PC-9 (cell line): ENCODE measurements at regions not wholly inside any gene's neighbourhood (a gene's known extent, or its start where the extent isn't known, plus 50 kb on each side); places are given as distances from the start of the nearest gene placed in this dataset.

ENCODE experiments used
- BruUV-seq: library from RNA; stranded (reverse); fragments of 400-500 nt; replicated peaks from 2 replicates; lab custom pipeline; 2021; lab: Mats Ljungman, UMichigan
- CTCF ChIA-PET: fragments of 300-600 bp; sonication (Branson Sonifier 250); formaldehyde crosslinking; loops from one replicate; lab custom pipeline; 2022; ENCODE audit warnings: antibody characterized with exemption; lab: Charles Lee
- POLR2A ChIA-PET: fragments of 300-600 bp; sonication (Branson Sonifier 250); formaldehyde crosslinking; loops from one replicate; lab custom pipeline; 2022; ENCODE audit warnings: antibody characterized with exemption; ENCODE audit not compliant: unreplicated experiment; lab: Charles Lee
- DNase-seq, 2 experiments: peaks; one replicate each; pipeline versions ENCODE4 v3.0.0 to v3.0.0-alpha.2; 2015 to 2022; ENCODE audit warnings: mixed read lengths in 1 of 2
- H2AFZ ChIP-seq: fragments of 200-600 bp; sonication (generic); 2 replicates; pipeline ENCODE4 v1.8.1; 2017; ENCODE audit warnings: antibody characterized with exemption
- H3F3A ChIP-seq: fragments of 200-600 bp; sonication (generic); 2 replicates; pipeline ENCODE4 v1.8.1; 2017; ENCODE audit warnings: antibody characterized with exemption, mild to moderate bottlenecking, low read depth; ENCODE audit not compliant: insufficient read depth
- H3K27ac ChIP-seq: fragments of 200-600 bp; sonication (generic); 2 replicates; pipeline ENCODE4 v1.6.1; 2016; ENCODE audit warnings: mixed run types
- H3K27me3 ChIP-seq: fragments of 200-600 bp; sonication (generic); 2 replicates; pipeline ENCODE4 v1.6.1; 2016; ENCODE audit warnings: low read depth, mixed run types; ENCODE audit not compliant: insufficient read depth
- H3K36me3 ChIP-seq: fragments of 200-600 bp; sonication (generic); 2 replicates; pipeline ENCODE4 v1.6.1; 2016; ENCODE audit warnings: low read depth, mixed run types
- H3K4me1 ChIP-seq: fragments of 200-600 bp; sonication (generic); replicated peaks from 2 replicates; pipeline ENCODE4 v1.6.1; 2016; ENCODE audit warnings: mixed run types; ENCODE audit not compliant: insufficient read depth
- H3K4me2 ChIP-seq: fragments of 200-600 bp; sonication (generic); 2 replicates; pipeline ENCODE4 v1.6.1; 2017; ENCODE audit warnings: mixed run types
- H3K4me3 ChIP-seq: fragments of 200-600 bp; sonication (generic); 2 replicates; pipeline ENCODE4 v1.6.1; 2016; ENCODE audit warnings: mixed run types
- H3K79me2 ChIP-seq: fragments of 200-600 bp; sonication (generic); 2 replicates; pipeline ENCODE4 v1.6.1; 2017; ENCODE audit warnings: low read depth, mixed run types
- H3K9me2 ChIP-seq: fragments of 200-600 bp; sonication (generic); 2 replicates; pipeline ENCODE4 v1.8.1; 2017; ENCODE audit warnings: mild to moderate bottlenecking; ENCODE audit not compliant: insufficient read depth
- H3K9me3 ChIP-seq: fragments of 200-600 bp; sonication (generic); 2 replicates; pipeline ENCODE4 v1.8.1; 2016; ENCODE audit warnings: low read depth; ENCODE audit not compliant: insufficient read depth
- H4K20me1 ChIP-seq: fragments of 200-600 bp; sonication (generic); 2 replicates; pipeline ENCODE4 v1.8.1; 2017; ENCODE audit not compliant: insufficient read depth
- EZH2 ChIP-seq: fragments of 200-600 bp; sonication (generic); IDR thresholded peaks from 2 replicates; pipeline ENCODE4 v1.8.0; 2017; ENCODE audit warnings: antibody characterized with exemption, low read depth
- intact Hi-C: fragments of 100-400 bp; cut with micrococcal nuclease; formaldehyde crosslinking; loops from one replicate; pipeline ENCODE4 v1.10.0; 2022; ENCODE audit not compliant: unreplicated experiment
- TF ChIP-seq, protein P1 (sequence below): fragments of 200-600 bp; sonication (generic); conservative IDR thresholded peaks from 2 replicates; pipeline ENCODE4 v1.6.1; 2017; ENCODE audit warnings: mixed run types, antibody characterized with exemption, mild to moderate bottlenecking, moderate library complexity

DNA sequence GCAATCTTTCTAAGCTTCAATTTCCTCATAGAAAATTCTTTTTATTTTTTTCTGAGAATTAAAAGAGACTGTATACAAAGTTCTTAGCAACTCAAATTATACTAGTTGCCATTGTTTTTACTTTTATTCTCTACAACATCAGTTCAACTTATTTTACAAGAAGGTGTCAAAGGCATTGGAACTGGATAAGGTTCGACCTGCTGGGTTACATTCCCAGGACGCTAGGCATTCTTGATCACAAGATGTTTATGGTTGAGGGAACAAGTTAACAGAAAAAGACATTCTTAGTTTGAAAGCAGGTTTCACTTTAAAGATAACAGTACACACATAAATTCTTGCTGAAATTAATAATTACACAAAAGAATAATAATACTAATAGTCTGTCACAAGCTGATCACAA, 163.5 kb upstream of the SNX2 start:
- no peak overlapping the region for H3K4me3 ChIP-seq
- no peaks in the 10 kb centered on the region for H3F3A ChIP-seq
- H3K36me3 ChIP-seq = no peaks in the 10 kb centered on the region
- peak in 1 of 2 experiments; percentile 74 for DNase-seq
- CTCF ChIA-PET = no interaction called here
- no peaks in the 10 kb centered on the region for H3K79me2 ChIP-seq
- no peak overlapping the region for H3K27ac ChIP-seq
- intact Hi-C loops = no loop called here
- H2AFZ ChIP-seq = no peak overlapping the region
- no peak for TF ChIP-seq EZH2
- TF ChIP-seq, protein P1, sequence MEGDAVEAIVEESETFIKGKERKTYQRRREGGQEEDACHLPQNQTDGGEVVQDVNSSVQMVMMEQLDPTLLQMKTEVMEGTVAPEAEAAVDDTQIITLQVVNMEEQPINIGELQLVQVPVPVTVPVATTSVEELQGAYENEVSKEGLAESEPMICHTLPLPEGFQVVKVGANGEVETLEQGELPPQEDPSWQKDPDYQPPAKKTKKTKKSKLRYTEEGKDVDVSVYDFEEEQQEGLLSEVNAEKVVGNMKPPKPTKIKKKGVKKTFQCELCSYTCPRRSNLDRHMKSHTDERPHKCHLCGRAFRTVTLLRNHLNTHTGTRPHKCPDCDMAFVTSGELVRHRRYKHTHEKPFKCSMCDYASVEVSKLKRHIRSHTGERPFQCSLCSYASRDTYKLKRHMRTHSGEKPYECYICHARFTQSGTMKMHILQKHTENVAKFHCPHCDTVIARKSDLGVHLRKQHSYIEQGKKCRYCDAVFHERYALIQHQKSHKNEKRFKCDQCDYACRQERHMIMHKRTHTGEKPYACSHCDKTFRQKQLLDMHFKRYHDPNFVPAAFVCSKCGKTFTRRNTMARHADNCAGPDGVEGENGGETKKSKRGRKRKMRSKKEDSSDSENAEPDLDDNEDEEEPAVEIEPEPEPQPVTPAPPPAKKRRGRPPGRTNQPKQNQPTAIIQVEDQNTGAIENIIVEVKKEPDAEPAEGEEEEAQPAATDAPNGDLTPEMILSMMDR = no peak
- no peaks in the 10 kb centered on the region for H4K20me1 ChIP-seq
- H3K4me1 ChIP-seq = no peaks in the 10 kb centered on the region
- 0 out of 2 replicates have a peak overlapping the region, but pooled peaks have one; percentile 6 for H3K4me2 ChIP-seq
- H3K27me3 ChIP-seq = no peaks in the 10 kb centered on the region
- POLR2A ChIA-PET = no interaction called here
- H3K9me3 ChIP-seq = no peaks in the 10 kb centered on the region
- H3K9me2 ChIP-seq = no peaks in the 10 kb centered on the region
- BruUV-seq = no TSS peak

DNA sequence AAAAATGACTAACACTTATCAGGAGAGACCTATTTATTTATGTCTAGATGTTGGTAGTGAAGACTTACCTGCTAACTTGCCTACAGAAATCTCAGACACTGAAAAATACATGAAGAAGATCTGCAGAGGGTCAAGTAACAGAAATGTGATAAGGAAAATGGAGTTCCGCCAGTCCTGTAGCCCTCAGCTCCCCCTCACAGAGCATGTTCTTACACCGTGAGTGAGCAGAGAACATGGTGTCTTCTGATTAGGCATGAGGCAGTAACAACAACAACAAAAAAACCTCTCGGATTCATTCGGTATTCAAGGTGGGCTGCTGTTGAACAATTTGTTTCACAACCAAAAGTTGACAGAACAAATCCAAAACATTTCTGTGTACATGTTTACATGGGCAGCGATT, 162.0 kb upstream of the SNX2 start:
- Histone ChIP-seq H3K4me3 (no peak overlapping the region), H3F3A (no peaks in the 10 kb centered on the region), H3K4me2 (no peak overlapping the region), H3K36me3 (no peaks in the 10 kb centered on the region), H4K20me1 (no peaks in the 10 kb centered on the region), H3K27ac (no peak overlapping the region), H3K9me3 (no peaks in the 10 kb centered on the region), H3K9me2 (no peaks in the 10 kb centered on the region), H3K79me2 (no peaks in the 10 kb centered on the region), H3K27me3 (no peaks in the 10 kb centered on the region), H2AFZ (no peak overlapping the region), H3K4me1 (no peaks in the 10 kb centered on the region)
- no TSS peak for BruUV-seq
- TF ChIP-seq, protein P1 = no peak
- TF ChIP-seq EZH2 = no peak
- DNase-seq = no peak
- CTCF ChIA-PET = no interaction called here
- POLR2A ChIA-PET = no interaction called here
- intact Hi-C loops = no loop called here

DNA sequence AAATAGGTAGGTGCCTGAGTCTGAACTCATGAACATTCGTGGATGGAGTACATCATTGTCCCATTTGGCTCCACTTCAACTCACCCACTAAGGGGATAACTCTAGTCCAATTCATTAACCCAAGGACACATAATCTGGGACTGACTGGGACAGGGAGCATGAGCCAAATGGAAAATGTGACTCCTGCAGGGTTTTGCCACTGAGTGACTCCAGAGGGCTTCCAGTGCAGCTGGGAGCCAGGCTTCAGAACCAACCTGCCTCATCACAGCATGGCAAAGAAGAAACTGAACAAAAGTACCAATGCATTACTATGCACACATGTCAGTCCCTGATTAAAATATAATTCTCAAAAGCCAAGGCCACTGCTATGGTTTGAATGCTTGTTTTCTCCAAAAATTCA, 159.7 kb upstream of the SNX2 start:
- ChIA-PET CTCF (no interaction called here), POLR2A (no interaction called here)

More for the DNA sequence above, 159.7 kb upstream of the SNX2 start:
- Histone ChIP-seq H3K79me2 (no peaks in the 10 kb centered on the region), H3K9me2 (no peaks in the 10 kb centered on the region), H3K27me3 (no peaks in the 10 kb centered on the region), H3K36me3 (no peaks in the 10 kb centered on the region), H3F3A (no peaks in the 10 kb centered on the region), H3K9me3 (no peaks in the 10 kb centered on the region), H3K4me2 (no peak overlapping the region), H3K4me1 (no peaks in the 10 kb centered on the region), H3K27ac (no peak overlapping the region), H3K4me3 (no peak overlapping the region), H2AFZ (no peak overlapping the region), H4K20me1 (no peaks in the 10 kb centered on the region)
- intact Hi-C loops = no loop called here
- BruUV-seq = no TSS peak
- no peak for DNase-seq
- TF ChIP-seq, protein P1 = no peak
- no peak for TF ChIP-seq EZH2
